ENCODE measurements at regions not wholly inside any gene's neighbourhood (a gene's known extent, or its start where the extent isn't known, plus 50 kb on each side); places are given as distances from the start of the nearest gene placed in this dataset.
"Not testable (repeated sequence)": the region's sequence is repeated elsewhere in the genome, so short reads cannot be mapped to it uniquely, and the experiment has no call there.

- DNase-seq = no peak
These were observed 110.7 kb upstream of the GZMB start for GRCh38 chr14:24744641-24745040.

DNA sequence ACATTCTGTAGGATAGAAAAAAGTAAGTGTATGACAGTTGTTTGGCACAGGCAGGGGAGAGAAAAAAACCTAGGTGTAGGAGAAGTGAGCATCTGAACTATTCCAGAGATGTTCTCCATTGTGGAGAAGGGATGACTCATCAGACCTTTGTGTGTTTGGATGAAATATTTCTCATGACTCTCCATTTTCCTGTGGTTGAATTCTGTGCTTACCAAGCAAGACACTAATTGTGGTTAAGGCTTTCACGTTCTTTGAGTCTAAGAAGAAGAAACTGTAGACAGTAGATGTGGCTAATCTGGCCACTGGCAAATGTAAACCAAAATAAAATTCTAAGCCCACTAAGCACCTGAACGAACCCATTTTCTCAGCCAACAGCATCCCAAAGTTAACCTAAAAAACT lies 107.9 kb upstream of the GZMB start:
- DNase-seq = no peak

- no peak for DNase-seq
These were observed 102.1 kb upstream of the GZMB start for GRCh38 chr14:24735984-24736630.

DNA sequence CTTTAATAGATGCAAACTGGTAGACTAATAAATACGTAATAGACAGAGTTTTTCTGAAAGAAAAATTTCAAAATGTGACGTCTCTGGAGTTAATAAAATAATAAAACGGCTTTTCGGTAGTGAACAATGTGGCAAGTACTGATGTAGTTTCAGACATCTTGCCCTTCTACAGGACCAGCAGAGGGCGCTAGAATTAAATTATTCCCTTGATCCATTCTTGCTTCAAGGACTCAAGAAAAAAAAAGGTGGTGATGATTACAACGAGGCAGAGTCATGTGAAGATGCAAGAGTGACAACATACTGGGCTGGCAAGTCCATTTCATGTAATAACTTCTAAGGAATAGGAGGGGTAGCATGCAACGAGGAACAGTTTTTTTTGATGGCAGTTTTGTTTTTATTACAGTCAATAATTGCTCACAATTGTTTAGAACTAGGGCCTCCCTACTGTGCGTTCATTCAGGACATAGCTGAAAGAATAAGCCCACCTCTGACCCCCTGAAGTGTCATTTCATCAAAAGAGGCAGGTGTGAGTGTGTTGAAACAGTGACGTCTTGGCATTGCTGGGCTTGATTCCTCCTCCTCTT lies 101.0 kb upstream of the GZMB start:
- peak; percentile 21 for DNase-seq

GRCh38 chr14:24726480-24726879 lies 92.5 kb upstream of the GZMB start:
- no peak for DNase-seq

GRCh38 chr14:24725311-24725710 lies 91.3 kb upstream of the GZMB start:
- DNase-seq = peak; percentile 13

GRCh38 chr14:24721775-24722174 lies 87.8 kb upstream of the GZMB start:
- DNase-seq = no peak

GRCh38 chr14:24715239-24715638 lies 81.2 kb upstream of the GZMB start:
- no peak for DNase-seq

GRCh38 chr14:24713404-24713803 lies 79.4 kb upstream of the GZMB start:
- DNase-seq = no peak

- no peak for DNase-seq
These were observed 78.9 kb upstream of the GZMB start for GRCh38 chr14:24712909-24713308.

DNA sequence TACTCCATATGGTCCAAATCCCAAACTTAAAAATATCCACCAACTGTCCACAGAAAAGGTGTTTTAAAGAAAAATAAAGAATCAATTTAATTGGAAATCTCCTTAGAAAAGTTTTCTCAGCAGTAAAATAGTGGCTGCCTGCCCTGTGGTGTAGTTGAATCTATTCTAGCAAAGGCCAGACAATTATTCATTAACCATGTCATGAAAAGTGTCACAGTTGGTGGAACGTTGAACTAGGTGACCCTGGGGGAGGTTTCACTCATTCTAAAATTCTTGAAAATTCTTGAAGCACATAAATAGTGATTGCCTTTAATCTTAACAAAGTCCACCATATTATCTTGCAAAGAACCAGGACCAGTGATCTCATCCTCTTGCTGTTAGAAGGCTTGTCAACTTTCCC lies 78.4 kb upstream of the GZMB start:
- DNase-seq = no peak

DNA sequence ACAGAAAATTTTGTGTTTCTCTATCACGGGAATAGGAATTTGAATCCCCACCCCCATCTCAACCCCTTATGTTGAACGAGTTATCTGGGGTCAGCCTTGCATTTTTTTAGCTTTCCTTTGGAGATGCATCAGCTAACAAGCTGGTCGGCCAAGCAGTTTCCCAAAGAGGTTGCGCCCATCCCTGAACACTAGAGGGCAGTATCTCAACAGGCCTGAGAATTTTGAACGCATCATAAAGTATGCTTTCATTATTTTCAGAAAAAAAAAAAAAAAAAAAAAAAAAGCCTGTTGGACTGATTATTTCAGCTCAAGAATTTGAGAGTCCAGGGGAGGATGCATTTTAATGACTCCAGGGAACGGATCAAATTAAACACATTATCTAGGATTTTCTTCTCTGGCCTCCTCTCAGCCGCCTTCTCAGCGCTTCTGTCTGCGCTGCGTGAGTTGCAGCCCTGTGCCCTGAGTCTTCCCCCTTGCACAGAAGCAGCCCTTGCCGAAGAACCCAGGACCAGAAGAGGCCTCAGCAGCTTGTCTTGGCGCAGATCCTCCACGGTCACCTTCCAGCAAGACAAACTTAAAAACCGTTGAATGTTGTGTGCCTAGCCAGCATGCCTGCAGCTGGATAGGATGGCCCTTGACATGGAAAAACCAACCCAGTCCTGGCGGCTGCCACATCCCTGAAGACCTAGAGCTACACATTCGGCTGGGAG lies 76.6 kb upstream of the GZMB start:
- no peak for DNase-seq

- no peak for DNase-seq
These were observed 74.7 kb upstream of the GZMB start for GRCh38 chr14:24708684-24709083.

DNA sequence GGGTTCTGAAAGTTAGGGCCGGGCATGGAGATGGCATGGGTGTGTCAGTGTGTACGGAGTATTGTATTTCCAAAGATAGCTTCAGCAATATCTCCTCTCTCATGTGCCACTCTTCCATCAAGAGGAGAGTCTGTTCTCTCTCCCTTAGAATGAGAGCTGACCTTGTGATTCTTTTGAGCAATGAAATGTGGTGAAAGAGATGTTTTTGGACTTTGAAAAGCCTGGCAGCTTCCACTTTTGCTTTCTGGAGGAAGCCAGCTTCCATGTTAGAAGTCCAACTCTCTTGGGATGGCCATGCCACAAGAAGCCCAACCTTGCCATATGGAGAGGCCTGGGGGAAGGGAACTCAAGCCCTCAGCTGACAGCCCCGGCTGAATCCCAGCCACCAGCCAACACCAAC lies 72.4 kb upstream of the GZMB start:
- no peak for DNase-seq

GRCh38 chr14:24705840-24706239 lies 71.8 kb upstream of the GZMB start:
- DNase-seq = no peak

DNA sequence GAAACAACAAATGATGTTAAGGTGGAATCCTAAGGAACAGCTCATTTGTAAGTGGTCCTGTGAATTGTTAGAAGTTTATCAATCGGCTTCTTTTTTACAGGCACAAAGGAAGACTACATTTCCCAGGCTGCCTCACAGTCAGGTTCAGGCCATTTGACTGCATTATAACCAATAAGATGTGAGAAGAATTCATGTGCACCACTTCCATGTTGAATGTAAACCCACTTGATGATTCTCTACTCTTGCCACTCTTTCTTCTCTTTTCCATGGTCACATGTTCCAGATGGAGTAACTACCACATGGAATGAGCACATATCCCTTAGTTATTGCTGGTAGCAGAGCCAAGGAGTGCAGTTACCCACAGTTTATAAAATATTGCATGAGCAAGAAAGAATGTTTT lies 67.1 kb upstream of the GZMB start:
- no peak for DNase-seq

- DNase-seq = no peak
These were observed 66.5 kb upstream of the GZMB start for GRCh38 chr14:24700511-24700910.

- DNase-seq = no peak
These were observed 65.1 kb upstream of the GZMB start for GRCh38 chr14:24699052-24699451.

- not testable (repeated sequence) for DNase-seq
These were observed 62.4 kb upstream of the GZMB start for GRCh38 chr14:24696280-24696920.

GRCh38 chr14:24695265-24696241 lies 61.6 kb upstream of the GZMB start:
- no peak for DNase-seq

- no peak for DNase-seq
These were observed 60.7 kb upstream of the GZMB start for GRCh38 chr14:24694680-24695079.

DNA sequence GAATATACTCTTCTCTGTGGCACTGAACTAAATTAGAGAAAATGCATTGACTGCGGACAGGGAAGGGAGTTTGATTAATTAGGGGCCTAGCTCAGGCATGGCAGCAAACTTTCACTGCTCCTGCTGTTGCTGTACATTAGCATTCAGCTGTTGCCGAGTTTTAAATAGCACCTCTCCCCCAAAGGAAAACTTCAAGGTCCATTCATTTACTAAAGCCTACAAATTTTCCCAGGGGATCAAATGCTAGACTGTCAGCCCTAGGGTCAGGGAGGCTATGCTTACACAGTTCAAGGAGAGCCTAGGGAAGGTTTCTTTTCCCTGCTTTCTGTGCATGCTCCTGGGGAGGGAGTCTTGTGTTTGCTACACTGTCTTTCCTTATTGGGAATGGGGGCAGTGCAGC lies 60.0 kb upstream of the GZMB start:
- no peak for DNase-seq

DNA sequence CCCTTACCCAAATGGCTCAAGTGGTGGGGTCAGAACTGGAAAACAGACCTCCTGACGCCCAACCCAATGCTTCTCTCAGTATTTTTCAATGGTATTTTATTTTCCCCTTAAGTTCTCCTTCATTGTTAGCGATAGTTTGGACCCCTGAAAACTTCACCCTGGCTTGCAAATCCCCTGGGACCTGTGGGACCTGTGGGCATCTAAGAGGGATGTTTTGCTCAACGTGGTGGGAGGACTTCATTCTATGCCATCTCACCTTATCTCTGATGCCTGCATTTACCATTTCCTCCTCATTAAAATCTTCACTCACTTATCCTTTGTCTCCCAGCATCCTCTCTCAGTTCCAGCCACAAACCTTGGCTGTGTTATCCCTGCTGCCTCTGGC lies 59.4 kb upstream of the GZMB start:
- no peak for DNase-seq

Data from NCI-H2081 treated with DMSO at 0.1 percent for 48 hours (cell line).